ENCODE measurements at regions not wholly inside any gene's neighbourhood (a gene's known extent, or its start where the extent isn't known, plus 50 kb on each side); places are given as distances from the start of the nearest gene placed in this dataset.
A peak's percentile ranks its signal among the peaks of the same experiment; 100 is the strongest.

GRCh38 chr11:37450613-37451012 is 852.6 kb upstream of the RAG2 start (continued):
- TF ChIP-seq JUND (IDR thresholded peaks at IDR 0.05) (no peak), ELF1 (IDR thresholded peaks at IDR 0.05; ENCODE audit: borderline replicate concordance, low read depth) (no peak)

GRCh38 chr11:37449146-37449545 is 851.1 kb upstream of the RAG2 start:
- no TSS peak for BruUV-seq (replicated peaks)
- ChIA-PET POLR2A (no interaction called here), CTCF (no interaction called here), RAD21 (ENCODE audit: low non-redundant PET in 1 of 2, low total read pairs in 2 of 2, uncharacterized antibody in 2 of 2, unreplicated experiment in 2 of 2) (no interaction called here)
- intact Hi-C loops (cut with micrococcal nuclease): no loop called here
- TF ChIP-seq REST (IDR thresholded peaks at IDR 0.05; ENCODE audit: low read depth) (no peak), CTCF (IDR thresholded peaks at IDR 0.05 in 2 of 3, conservative IDR thresholded peaks at IDR 0.05 in 1 of 3; ENCODE audit: borderline replicate concordance in 1 of 3, insufficient read depth in 1 of 3, low read depth in 2 of 3, low read length in 2 of 3) (0 out of 6 replicates have a peak, but pooled peaks of 1 of the 3 experiments have one; percentile 15), ZBTB33 (IDR thresholded peaks at IDR 0.05; ENCODE audit: extremely low read depth, insufficient replicate concordance, low read length) (no peak), EZH2 (IDR thresholded peaks at IDR 0.05) (no peak), CBX3 (IDR thresholded peaks at IDR 0.05; ENCODE audit: low read depth) (no peak), YY1 (IDR thresholded peaks at IDR 0.05; ENCODE audit: extremely low read depth, insufficient replicate concordance, low read depth, low read length) (no peak), EZH2phosphoT487 (IDR thresholded peaks at IDR 0.05; ENCODE audit: borderline replicate concordance) (no peak)
- no peaks in the 10 kb centered on the region for H4K20me1 ChIP-seq (ENCODE audit: insufficient read depth)
- H3K9ac ChIP-seq (ENCODE audit: low read length): no peak overlapping the region
- no peaks in the 10 kb centered on the region for H3K4me1 ChIP-seq (ENCODE audit: control insufficient read depth in 1 of 2, insufficient read depth in 2 of 2, low read length in 2 of 2)
- H3K79me2 ChIP-seq (ENCODE audit: insufficient read depth, low read length): no peaks in the 10 kb centered on the region
- H2AFZ ChIP-seq (ENCODE audit: low read depth, low read length, poor library complexity, severe bottlenecking): no peak overlapping the region
- no peaks in the 10 kb centered on the region for H3K27me3 ChIP-seq (ENCODE audit: insufficient read depth, low read length)
- DNase-seq (ENCODE audit: low read depth, low spot score): no peak
- H3K27ac ChIP-seq (ENCODE audit: low read depth, low read length): no peak overlapping the region
- no peak overlapping the region for H3K4me2 ChIP-seq (ENCODE audit: low read length)
- H3K36me3 ChIP-seq (ENCODE audit: control insufficient read depth in 1 of 2, insufficient read depth in 2 of 2, low read length in 2 of 2): no peaks in the 10 kb centered on the region
- peaks cover 5 to 13% of the 10 kb centered on the region in 2 experiments; a peak in 2 of 4 replicates for H3K9me3 ChIP-seq (ENCODE audit: control insufficient read depth in 1 of 2, insufficient read depth in 1 of 2, low read depth in 1 of 2, low read length in 2 of 2)
- no peaks in the 10 kb centered on the region for H3K9me2 ChIP-seq (ENCODE audit: insufficient read depth)
- no peak overlapping the region for H3K4me3 ChIP-seq (replicated peaks in 1 of 2; ENCODE audit: low read depth in 1 of 2, low read length in 2 of 2)
- no peak for ATAC-seq
